ENCODE measurements at regions not wholly inside any gene's neighbourhood (a gene's known extent, or its start where the extent isn't known, plus 50 kb on each side); places are given as distances from the start of the nearest gene placed in this dataset.
A peak's percentile ranks its signal among the peaks of the same experiment; 100 is the strongest.

DNA sequence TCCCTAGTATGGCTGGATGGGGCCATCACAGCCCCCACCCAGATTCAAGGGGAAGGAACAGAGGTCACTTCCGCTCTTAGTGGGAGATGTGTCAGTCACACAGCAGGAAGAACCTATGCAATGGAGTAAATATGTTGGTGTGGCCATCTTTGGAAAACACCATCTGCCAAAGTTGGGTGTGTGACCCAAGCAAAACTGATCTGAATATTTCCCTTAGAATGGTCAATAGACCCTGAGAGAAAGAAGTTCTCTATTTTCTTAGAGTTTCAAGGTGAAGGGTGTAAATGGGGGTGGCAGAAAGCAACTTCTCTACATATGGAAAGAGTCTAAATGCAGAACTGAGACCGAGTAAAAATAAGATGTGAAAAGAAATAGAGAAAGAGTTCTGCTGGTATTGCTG is 212.7 kb downstream of the ESM1 start:
- DNase-seq (no peak), ATAC-seq (peak in 3 of 4 donors; percentile 37 to 42 (median 41))
- Histone ChIP-seq H3K4me1 (no peaks in the 10 kb centered on the region), H3K36me3 (no peaks in the 10 kb centered on the region), H3K27me3 (no peaks in the 10 kb centered on the region), H3K4me3 (no peak overlapping the region), H3K27ac (no peak overlapping the region), H3K9me3 (no peaks in the 10 kb centered on the region)
- TF ChIP-seq, protein P1, sequence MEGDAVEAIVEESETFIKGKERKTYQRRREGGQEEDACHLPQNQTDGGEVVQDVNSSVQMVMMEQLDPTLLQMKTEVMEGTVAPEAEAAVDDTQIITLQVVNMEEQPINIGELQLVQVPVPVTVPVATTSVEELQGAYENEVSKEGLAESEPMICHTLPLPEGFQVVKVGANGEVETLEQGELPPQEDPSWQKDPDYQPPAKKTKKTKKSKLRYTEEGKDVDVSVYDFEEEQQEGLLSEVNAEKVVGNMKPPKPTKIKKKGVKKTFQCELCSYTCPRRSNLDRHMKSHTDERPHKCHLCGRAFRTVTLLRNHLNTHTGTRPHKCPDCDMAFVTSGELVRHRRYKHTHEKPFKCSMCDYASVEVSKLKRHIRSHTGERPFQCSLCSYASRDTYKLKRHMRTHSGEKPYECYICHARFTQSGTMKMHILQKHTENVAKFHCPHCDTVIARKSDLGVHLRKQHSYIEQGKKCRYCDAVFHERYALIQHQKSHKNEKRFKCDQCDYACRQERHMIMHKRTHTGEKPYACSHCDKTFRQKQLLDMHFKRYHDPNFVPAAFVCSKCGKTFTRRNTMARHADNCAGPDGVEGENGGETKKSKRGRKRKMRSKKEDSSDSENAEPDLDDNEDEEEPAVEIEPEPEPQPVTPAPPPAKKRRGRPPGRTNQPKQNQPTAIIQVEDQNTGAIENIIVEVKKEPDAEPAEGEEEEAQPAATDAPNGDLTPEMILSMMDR (IDR thresholded peaks at IDR 0.05): no peak
- no peak for TF ChIP-seq POLR2A (IDR thresholded peaks at IDR 0.05)
- WGBS (ENCODE audit: insufficient coverage, low coverage, low lambda C conversion rate, missing lambda C conversion rate): 59% methylated on average over 2 of the region's 2 CpGs
- intact Hi-C loops (cut with DNase I): no loop called here

DNA sequence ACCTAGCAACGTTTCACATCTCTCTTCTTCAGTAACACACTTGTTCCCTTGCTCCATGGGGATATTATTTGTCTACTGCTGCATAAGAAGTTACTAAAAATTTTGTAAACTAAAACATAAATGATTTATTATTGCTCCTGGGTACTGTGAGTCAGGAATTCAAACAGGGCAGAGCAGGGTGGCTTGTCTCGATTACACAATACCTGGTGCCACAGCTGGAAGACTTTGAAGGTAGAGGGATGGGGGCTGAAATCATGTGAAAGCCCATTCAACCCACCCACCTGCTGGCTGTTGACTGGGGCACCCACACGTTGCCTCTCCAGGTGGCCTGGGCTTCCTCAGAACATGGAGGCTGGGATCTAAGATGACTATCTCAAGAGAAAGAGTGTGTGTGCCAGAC is 213.2 kb downstream of the ESM1 start:
- Histone ChIP-seq H3K9me3 (no peaks in the 10 kb centered on the region), H3K36me3 (no peaks in the 10 kb centered on the region), H3K4me1 (no peaks in the 10 kb centered on the region), H3K4me3 (no peak overlapping the region), H3K27ac (no peak overlapping the region), H3K27me3 (no peaks in the 10 kb centered on the region)
- TF ChIP-seq, protein P1 (IDR thresholded peaks at IDR 0.05): no peak
- no peak for TF ChIP-seq POLR2A (IDR thresholded peaks at IDR 0.05)
- no peak for ATAC-seq
- intact Hi-C loops (cut with DNase I): no loop called here
- 71% methylated on average over 3 of the region's 3 CpGs for WGBS (ENCODE audit: insufficient coverage, low coverage, low lambda C conversion rate, missing lambda C conversion rate)
- DNase-seq: no peak

DNA sequence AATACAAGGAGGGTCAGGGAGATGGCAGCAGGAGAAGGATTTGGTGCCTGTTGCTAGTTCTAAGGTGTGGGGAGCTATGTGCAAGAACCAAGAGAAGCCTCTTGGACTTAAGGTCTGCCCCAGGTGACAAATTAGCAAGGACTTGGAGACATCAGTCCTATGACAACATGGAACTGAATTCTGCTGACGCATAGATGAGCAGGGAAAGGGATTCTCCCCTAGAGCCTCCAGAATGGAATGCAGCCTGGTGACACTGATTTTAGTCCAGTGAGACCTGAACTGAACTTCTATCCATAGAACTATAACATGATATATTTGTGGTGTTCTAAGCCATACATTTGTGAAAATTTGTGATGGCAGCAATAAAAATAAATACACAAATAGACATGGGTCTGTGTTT is 215.6 kb downstream of the ESM1 start:
- H3K27me3 ChIP-seq: no peaks in the 10 kb centered on the region
- no peaks in the 10 kb centered on the region for H3K4me1 ChIP-seq
- no peak overlapping the region for H3K27ac ChIP-seq
- H3K36me3 ChIP-seq: no peaks in the 10 kb centered on the region
- DNase-seq: no peak
- whole genome bisulfite sequencing (ENCODE audit: insufficient coverage, low coverage, low lambda C conversion rate, missing lambda C conversion rate): no CpG with 5 or more reads among the region's 1 CpG
- TF ChIP-seq, protein P1 (IDR thresholded peaks at IDR 0.05): no peak
- TF ChIP-seq POLR2A (IDR thresholded peaks at IDR 0.05): no peak
- no peak overlapping the region for H3K4me3 ChIP-seq
- intact Hi-C loops (cut with DNase I): loop anchor here in 1 of 2 donors (10.0 kb wide), 1 partner anchor 255 kb away; the partner anchor contains the start of gene SNX18
- H3K9me3 ChIP-seq: no peaks in the 10 kb centered on the region
- no peak for ATAC-seq

DNA sequence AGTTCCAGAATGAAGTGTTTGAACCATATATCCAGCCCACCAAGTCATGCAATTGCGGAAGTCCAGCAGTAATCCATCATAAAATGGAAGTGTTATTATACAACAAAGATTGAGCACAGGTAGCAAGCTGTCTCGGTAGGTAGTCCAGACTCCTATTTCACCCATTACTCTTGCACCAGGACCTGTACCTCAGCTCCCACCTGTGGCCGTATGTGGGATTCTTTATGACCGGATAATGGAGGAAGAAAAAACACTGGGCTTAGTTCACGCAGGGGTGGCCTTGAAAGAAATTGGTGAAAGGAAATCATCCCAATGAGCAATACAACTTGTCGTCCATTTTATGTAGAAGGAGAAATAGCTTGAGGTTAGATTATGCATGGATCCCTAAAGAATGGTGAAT is 216.3 kb downstream of the ESM1 start:
- Histone ChIP-seq H3K4me3 (no peak overlapping the region), H3K27ac (no peak overlapping the region), H3K9me3 (no peaks in the 10 kb centered on the region), H3K36me3 (no peaks in the 10 kb centered on the region), H3K4me1 (no peaks in the 10 kb centered on the region), H3K27me3 (no peaks in the 10 kb centered on the region)
- no peak for TF ChIP-seq POLR2A (IDR thresholded peaks at IDR 0.05)
- TF ChIP-seq, protein P1 (IDR thresholded peaks at IDR 0.05): peak; percentile 11 to 35 (median 28)
- no peak for DNase-seq
- ATAC-seq: peak; percentile 71 to 84 (median 77)
- 47% methylated on average over 6 of the region's 6 CpGs for WGBS (ENCODE audit: insufficient coverage, low coverage, low lambda C conversion rate, missing lambda C conversion rate)
- intact Hi-C loops (cut with DNase I): loop anchor here in 1 of 2 donors (10.0 kb wide), 1 partner anchor 254 kb away; the partner anchor contains the start of gene SNX18

DNA sequence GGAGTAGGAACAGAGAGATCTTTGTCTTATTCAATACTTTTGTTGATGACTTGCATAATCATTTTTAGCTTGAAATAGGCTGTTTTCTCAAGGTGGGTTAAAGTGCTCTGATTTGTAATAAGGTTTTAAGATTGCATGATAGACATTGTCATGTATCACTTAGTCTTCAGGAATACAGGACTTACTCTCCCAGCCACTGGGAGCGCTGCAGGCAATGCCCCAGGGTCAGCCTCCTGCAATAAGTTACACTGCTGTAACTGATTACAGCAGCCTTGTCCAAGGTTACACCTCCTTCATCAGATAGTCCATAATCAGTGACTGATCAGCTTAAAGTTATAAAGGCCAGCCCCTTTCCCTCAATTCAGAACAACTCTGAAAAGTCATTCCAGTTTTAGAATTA is 218.6 kb downstream of the ESM1 start:
- DNase-seq: no peak
- ATAC-seq: no peak
- TF ChIP-seq, protein P1 (IDR thresholded peaks at IDR 0.05): no peak
- no peak for TF ChIP-seq POLR2A (IDR thresholded peaks at IDR 0.05)
- WGBS (ENCODE audit: insufficient coverage, low coverage, low lambda C conversion rate, missing lambda C conversion rate): no CpG with 5 or more reads among the region's 1 CpG
- Histone ChIP-seq H3K9me3 (no peaks in the 10 kb centered on the region), H3K36me3 (no peaks in the 10 kb centered on the region), H3K27ac (no peak overlapping the region), H3K4me3 (no peak overlapping the region), H3K27me3 (no peaks in the 10 kb centered on the region), H3K4me1 (no peaks in the 10 kb centered on the region)
- intact Hi-C loops (cut with DNase I): loop anchor here in 1 of 2 donors (10.0 kb wide), 1 partner anchor 252 kb away; the partner anchor contains the start of gene SNX18

All from right lobe of liver (tissue), 6 donors.